NCI-H1417 (cell line): ENCODE measurements at regions not wholly inside any gene's neighbourhood (a gene's known extent, or its start where the extent isn't known, plus 50 kb on each side); places are given as distances from the start of the nearest gene placed in this dataset.

Experiments used
- DNase-seq, 3 experiments: peaks; one replicate each; lab custom pipeline; 2025; lab: John Stamatoyannopoulos, UW

GRCh38 chr2:186069676-186070075 lies 331.1 kb downstream of the FSIP2 start:
- no peak for DNase-seq

GRCh38 chr2:186085226-186085625 lies 346.6 kb downstream of the FSIP2 start:
- no peak for DNase-seq

DNA sequence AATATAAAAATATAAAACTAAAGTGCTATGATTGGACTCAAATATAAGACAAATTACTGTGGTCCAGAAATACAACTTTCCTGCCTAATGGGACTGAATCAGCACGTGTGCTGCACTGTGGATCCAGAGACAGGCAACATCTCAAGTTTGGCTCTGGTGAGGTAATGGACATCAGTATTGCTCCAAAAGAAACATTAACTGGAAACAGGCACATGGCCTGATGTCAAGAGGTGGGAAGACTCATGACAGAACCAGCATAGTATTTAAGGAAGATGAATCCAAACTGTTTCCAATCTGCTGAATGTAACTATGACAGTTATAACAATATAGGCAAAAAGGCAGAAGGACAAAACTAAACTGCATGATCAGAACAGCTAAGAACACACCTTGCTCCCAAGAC lies 354.6 kb downstream of the FSIP2 start:
- no peak for DNase-seq

DNA sequence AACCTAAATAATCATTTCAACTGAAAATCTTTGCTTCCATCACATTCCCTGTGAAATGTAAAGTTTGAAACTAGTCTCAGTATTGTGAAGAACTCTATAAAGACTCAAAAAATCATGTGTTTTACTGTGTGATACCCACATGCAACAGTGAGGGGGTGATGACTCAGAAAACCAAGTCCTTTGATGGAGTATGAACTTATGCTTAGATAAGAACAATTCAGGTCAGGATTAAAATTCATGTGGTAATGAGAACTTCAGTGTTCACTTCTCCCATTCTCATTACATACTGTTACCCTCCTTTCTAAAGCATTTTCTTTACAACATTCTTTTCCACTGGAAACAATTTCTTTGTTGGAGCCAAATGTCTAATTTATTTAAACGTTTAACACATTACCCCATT lies 360.2 kb downstream of the FSIP2 start:
- DNase-seq, result no peak

- DNase-seq, result peak in 1 of 3 experiments; percentile 17
Measured at GRCh38 chr2:186099826-186100225, 361.2 kb downstream of the FSIP2 start.

GRCh38 chr2:186100636-186101035 lies 362.0 kb downstream of the FSIP2 start:
- DNase-seq, result no peak

GRCh38 chr2:186101616-186102015 lies 363.0 kb downstream of the FSIP2 start:
- no peak for DNase-seq

DNA sequence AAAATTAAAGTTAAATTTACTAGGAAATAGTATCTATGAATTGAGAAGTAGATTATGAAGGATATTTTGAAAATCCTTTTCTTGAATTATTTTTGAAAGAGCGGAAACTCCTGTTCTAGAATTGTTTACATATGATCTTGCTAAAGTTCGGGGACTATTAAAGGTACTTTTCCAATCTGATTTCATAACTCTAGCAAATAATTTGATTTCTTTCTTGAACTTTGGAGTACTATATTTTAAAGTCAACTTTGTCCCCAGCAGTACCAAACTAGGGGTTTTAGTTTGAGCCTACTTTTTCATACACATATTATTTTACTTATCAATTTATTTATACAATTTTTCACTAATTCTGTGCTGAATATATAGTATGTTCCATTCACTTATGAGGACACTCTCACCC lies 364.7 kb downstream of the FSIP2 start:
- DNase-seq, result no peak

DNA sequence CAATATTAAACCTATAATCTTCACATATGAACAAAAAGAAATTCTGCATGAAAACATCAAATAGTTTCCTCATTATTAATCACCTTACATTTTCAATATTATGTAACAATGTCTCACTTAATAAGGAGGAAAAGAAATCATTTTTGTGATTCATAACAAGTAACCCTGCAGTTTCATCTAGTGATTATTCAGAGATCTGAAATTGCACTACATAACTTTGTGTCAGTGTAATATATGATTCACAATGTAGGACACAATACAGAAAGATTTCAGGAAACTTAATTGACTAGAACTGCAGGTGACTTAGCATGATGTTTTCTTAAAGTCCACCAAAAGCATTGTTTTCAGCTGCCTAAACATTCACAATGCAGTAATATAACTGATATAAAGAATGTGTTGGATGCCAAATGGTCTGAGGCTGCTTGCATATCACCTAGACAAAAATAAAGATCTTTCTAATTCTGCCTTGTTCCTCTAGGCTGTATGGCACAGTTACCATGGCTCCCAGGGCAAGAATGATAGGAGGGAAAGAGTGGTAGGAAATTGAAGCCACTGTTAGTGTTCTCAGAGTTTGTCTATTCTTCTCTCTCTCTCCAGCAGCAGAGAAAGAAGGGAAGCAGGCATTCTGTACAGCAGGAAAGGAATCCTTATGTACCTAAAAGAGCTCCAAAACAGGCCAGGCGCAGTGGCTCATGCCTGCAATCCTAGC lies 366.6 kb downstream of the FSIP2 start:
- no peak for DNase-seq

- no peak for DNase-seq
Measured at GRCh38 chr2:186108470-186108869, 369.9 kb downstream of the FSIP2 start.

DNA sequence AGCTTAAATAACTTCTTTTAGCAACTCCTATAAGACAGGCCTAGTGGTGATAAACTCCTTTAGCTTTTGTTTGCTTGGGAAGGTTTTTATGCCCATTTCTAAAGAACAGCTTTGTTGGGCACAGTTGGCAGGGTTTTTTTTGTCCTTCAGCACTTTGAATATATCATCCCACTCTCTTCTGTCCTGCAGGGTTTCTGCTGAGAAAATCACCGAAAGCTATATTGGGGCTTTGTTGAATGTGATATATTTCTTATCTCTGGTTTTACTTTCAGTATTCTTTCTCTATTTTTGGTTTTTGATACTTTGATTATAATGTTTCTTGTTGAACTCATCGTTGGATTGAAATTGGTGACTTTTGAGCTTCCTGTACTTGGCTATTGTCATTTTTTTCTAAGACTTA lies 372.8 kb upstream of the ZC3H15 start:
- DNase-seq, result no peak

GRCh38 chr2:186125156-186125555 lies 360.9 kb upstream of the ZC3H15 start:
- DNase-seq, result no peak

DNA sequence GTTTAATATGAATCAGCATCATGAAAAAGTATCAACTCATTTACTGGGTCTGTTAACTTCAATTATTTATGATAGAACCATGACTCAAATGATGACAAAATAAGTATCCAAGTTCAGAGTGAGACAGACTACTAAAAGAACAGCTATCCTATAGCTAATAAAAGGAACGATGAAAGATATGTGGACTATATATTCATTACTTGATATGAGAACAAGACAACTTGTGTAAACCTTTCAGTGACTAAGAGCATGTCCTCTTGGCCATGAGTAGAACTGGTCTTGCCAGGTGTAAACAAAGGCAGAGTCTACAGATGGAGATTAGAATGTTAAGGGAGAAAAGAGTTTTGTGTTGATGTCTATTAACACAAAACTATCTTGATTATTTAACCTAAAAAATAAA lies 360.4 kb upstream of the ZC3H15 start:
- no peak for DNase-seq

DNA sequence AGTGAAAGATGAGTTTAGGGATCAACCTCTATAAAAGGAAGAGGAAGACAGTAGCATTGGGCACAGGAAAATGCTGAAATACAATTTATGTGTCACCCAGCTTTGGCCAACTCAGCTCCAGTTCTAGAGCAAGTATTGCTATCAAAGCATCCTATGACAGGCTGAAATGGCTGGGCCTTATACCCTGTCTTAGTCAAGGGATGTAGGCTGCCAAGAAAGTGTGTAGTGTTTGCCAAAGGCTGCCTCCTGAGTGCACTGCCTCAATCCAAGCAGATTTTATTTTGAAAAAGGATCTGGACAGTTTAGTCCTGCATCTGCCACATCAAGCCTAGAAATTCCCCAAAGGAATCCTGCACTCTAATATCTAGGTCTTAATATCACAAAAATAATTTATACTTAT lies 359.9 kb upstream of the ZC3H15 start:
- DNase-seq, result no peak

DNA sequence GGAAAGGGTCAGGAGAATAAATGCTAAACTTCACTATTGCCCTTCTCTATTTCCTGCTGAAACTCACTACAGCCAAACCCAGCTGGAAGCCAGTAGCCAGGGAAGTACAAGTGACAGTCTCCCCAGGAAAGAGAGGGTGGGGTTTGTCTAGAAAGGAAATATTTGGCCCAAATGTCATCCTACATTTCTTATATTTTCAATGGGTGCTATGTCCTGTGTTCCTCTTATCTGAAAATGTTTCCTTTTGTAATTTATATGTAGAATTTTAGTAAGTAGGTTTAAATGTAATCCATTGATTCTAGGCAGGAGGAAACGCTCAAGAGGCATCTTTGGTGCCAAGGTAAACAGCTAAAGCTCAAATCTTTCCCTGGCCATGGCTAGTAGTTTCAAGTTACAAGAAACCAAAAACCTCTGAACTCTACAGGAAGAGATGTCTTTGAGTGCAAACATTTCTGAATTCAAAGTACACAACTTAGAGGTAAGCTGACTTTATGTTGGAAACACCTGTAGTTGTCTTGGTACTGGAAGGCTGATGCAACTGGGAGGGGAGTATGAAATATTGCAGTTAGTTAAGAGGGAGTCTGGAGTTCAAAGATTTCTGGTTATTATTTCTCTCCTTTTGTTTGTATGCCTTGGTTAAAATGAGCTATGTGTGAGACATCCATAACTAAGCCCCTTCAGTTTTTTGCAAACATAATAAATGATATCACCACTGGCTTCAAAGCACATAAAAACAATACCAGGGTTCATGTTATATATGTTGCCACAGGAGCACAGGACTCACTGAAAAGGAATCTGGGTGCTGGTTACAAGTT lies 356.1 kb upstream of the ZC3H15 start:
- peak in 2 of 3 experiments; percentile 1 to 71 for DNase-seq

GRCh38 chr2:186130748-186131641 lies 355.1 kb upstream of the ZC3H15 start:
- peak in 2 of 3 experiments; percentile 76 to 97 for DNase-seq

DNA sequence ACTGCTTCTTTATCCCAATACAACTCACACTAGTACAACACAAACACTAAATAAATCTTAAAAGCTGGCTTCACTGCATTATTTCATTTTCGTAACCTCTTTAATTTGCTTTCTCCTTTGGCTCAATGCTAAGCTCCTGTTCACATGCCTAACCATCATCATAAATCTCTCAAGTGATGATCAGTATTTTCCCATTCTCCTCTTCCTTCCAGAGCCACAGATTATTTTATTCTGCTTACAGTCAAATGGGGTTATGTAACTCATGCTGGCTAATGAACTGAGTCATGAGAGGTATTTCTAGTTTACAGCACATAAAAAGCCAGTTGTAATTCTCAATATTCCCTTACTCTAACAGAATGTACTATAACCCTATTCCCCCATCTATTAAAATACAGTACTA lies 350.4 kb upstream of the ZC3H15 start:
- no peak for DNase-seq

- DNase-seq, result no peak
Measured at GRCh38 chr2:186136860-186137259, 349.2 kb upstream of the ZC3H15 start.

DNA sequence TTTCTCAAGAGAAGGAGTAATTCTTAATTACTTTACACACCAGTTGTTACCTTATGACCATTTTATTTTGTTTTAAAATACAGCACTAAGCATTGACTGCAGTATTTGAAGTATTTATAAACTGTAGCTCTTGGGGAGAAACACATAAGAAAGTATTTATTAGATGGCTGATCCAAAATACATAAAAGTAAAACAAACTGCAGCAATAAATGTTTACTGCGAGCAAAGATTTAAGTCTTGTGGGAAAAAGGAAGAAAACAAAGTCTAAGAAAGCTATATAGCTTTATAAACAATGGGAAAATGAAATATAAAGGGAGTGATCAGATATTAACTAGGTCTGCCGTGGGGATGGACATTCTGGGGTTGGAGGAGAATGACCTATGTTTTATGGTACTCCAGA lies 347.2 kb upstream of the ZC3H15 start:
- no peak for DNase-seq

- DNase-seq, result no peak
Measured at GRCh38 chr2:186159101-186159500, 327.0 kb upstream of the ZC3H15 start.

DNA sequence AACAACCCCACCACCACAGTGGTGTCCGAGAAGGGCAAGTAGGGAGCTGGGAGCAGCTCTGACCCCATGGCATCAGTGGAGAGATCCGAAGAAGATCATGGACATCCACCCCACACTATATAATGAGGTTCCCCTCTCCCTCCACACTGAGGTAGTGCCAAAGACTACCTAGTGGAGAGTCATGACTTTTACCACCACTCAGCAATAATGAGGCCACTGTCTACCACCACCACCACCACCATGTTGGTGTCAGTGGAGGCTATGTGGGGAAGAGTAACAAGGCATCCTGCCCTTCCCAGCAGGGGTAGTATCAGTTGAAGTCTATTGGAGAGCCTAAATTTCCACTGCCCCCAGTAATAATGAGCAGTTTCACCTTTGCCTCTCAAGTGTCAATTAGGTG lies 321.7 kb upstream of the ZC3H15 start:
- DNase-seq, result no peak

DNA sequence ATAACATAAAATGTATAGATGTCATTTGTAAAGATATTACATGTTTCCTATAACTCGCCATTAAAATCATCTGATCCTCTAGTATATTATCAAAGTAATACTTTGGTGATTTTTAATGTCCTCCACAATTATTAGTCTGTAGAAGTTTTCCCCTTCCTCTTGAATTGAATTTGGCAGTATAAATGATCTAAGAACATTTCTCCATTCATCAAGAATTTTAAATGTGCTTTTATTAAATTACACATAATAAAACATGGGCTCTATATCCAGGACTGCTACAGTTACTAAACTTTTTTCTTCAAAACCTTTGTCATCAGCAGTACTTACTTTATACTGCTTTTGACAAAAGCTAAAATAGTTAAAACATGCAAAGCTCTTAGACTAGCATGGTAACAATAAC lies 315.4 kb upstream of the ZC3H15 start:
- DNase-seq, result no peak

GRCh38 chr2:186181625-186182024 lies 304.4 kb upstream of the ZC3H15 start:
- no peak for DNase-seq
